Motor neuron (in vitro differentiated cells): ENCODE measurements at regions not wholly inside any gene's neighbourhood (a gene's known extent, or its start where the extent isn't known, plus 50 kb on each side); places are given as distances from the start of the nearest gene placed in this dataset.

Source experiments
- ATAC-seq, 8 experiments: fragments of 200-7000 bp; cut with Tn5 transposase; replicated peaks in 6 of 8; 2 replicates each; pipeline ENCODE4 v1.8.0; 2021; ENCODE audit warnings: mild to moderate bottlenecking in 8 of 8, moderate library complexity in 8 of 8
- H3K27ac ChIP-seq, 2 donors: fragments of 250-450 bp; sonication (Bioruptor Pico); 2 replicates each; pipeline ENCODE4 v1.9.0; 2021; ENCODE audit warnings: antibody characterized with exemption in 2 of 2, mild to moderate bottlenecking in 2 of 2, moderate library complexity in 1 of 2
- H3K4me1 ChIP-seq, 2 donors: fragments of 250-450 bp; sonication (Bioruptor Pico); replicated peaks in 1 of 2; 2 replicates each; pipeline ENCODE4 v1.6.1; 2021; ENCODE audit warnings: antibody characterized with exemption in 2 of 2, mild to moderate bottlenecking in 2 of 2, moderate library complexity in 1 of 2
- H3K4me3 ChIP-seq, 5 donors: fragments of 250-450 bp; sonication (Bioruptor Pico); 2 replicates each; pipeline ENCODE4 v1.9.0; 2021; ENCODE audit warnings: antibody characterized with exemption in 5 of 5, mild to moderate bottlenecking in 5 of 5, moderate library complexity in 4 of 5
- WGBS, 10 experiments: fragments of 450-650 bp; shearing (Covaris generic); methylation state at CpG; one replicate each; pipeline ENCODE4 v1.0.0; 2022; 5-methylcytosine and 5-hydroxymethylcytosine counted together
- in situ Hi-C, 9 experiments: fragments of 400-800 bp; cut with MboI; loops; one replicate each; pipeline ENCODE4 v1.15.0; 2021; ENCODE audit warnings: low sequenced_read_pairs in 9 of 9, low pct_unique_long_range_greater_than_20kb in 2 of 9; ENCODE audit not compliant: unreplicated experiment in 9 of 9

GRCh38 chr11:80586464-80586863, 1145.6 kb upstream of the TENM4 start:
- in situ Hi-C loops, result no loop called here
- H3K4me3 ChIP-seq, result no peak overlapping the region
- no peak overlapping the region for H3K27ac ChIP-seq
- WGBS, 10 experiments, result 0 to 100% (median 100%) methylated on average over 1 of the region's 1 CpG; no CpG with 5 or more reads in 3 of the 10 experiments
- no peaks in the 10 kb centered on the region for H3K4me1 ChIP-seq
- ATAC-seq, result no peak

GRCh38 chr11:80584661-80585060, 1143.8 kb upstream of the TENM4 start:
- in situ Hi-C loops, result no loop called here
- Histone ChIP-seq H3K27ac (no peak overlapping the region), H3K4me3 (no peak overlapping the region), H3K4me1 (no peaks in the 10 kb centered on the region)
- WGBS, 10 experiments, result 60 to 100% (median 87%) methylated on average over 1 to 3 of the region's 3 CpGs; no CpG with 5 or more reads in 4 of the 10 experiments
- no peak for ATAC-seq

- whole genome bisulfite sequencing, 10 experiments, result 10 to 100% (median 80%) methylated on average over 1 to 2 of the region's 2 CpGs; no CpG with 5 or more reads in 1 of the 10 experiments
- peak in 4 of 8 experiments; percentile 27 to 76 (median 52) for ATAC-seq
Measured at GRCh38 chr11:80569832-80570231, 1129.0 kb upstream of the TENM4 start.

GRCh38 chr11:80565231-80565630, 1124.4 kb upstream of the TENM4 start:
- Histone ChIP-seq H3K27ac (no peak overlapping the region), H3K4me3 (no peak overlapping the region), H3K4me1 (peaks cover 9 to 16% of the 10 kb centered on the region in 2 donors)
- ATAC-seq, result no peak
- in situ Hi-C loops, result no loop called here
- 9 to 86% (median 72%) methylated on average over 2 to 5 of the region's 5 CpGs for WGBS, 10 experiments

More at GRCh38 chr11:80569832-80570231, 1129.0 kb upstream of the TENM4 start:
- in situ Hi-C loops, result no loop called here
- H3K27ac ChIP-seq, result no peak overlapping the region
- H3K4me3 ChIP-seq, result no peak overlapping the region
- H3K4me1 ChIP-seq, result no peaks in the 10 kb centered on the region

- Histone ChIP-seq H3K4me1 (peaks cover 9 to 16% of the 10 kb centered on the region in 2 donors), H3K27ac (no peak overlapping the region), H3K4me3 (no peak overlapping the region)
- in situ Hi-C loops, result no loop called here
- peak in 5 of 8 experiments; percentile 24 to 78 (median 68) for ATAC-seq
- WGBS, 10 experiments, result 0 to 60% (median 11%) methylated on average over 1 to 4 of the region's 4 CpGs
Measured at GRCh38 chr11:80562523-80563125, 1121.8 kb upstream of the TENM4 start.

GRCh38 chr11:80559942-80560341, 1119.1 kb upstream of the TENM4 start:
- 36 to 90% (median 76%) methylated on average over 2 of the region's 2 CpGs; no CpG with 5 or more reads in 6 of the 10 experiments for WGBS, 10 experiments
- H3K27ac ChIP-seq, result no peak overlapping the region
- in situ Hi-C loops, result no loop called here
- peaks cover 9 to 16% of the 10 kb centered on the region in 2 donors for H3K4me1 ChIP-seq
- ATAC-seq, result no peak
- no peak overlapping the region for H3K4me3 ChIP-seq

GRCh38 chr11:80553565-80553964, 1112.7 kb upstream of the TENM4 start:
- 0 to 100% (median 49%) methylated on average over 1 to 2 of the region's 2 CpGs; no CpG with 5 or more reads in 2 of the 10 experiments for WGBS, 10 experiments
- Histone ChIP-seq H3K4me1 (peaks cover 0 to 15% of the 10 kb centered on the region in 2 donors), H3K4me3 (no peak overlapping the region), H3K27ac (no peak overlapping the region)
- in situ Hi-C loops, result no loop called here
- peak in 5 of 8 experiments; percentile 49 to 95 (median 80) for ATAC-seq

GRCh38 chr11:80542704-80543103, 1101.9 kb upstream of the TENM4 start:
- 36 to 100% (median 91%) methylated on average over 1 to 2 of the region's 2 CpGs; no CpG with 5 or more reads in 2 of the 10 experiments for WGBS, 10 experiments
- H3K27ac ChIP-seq, result no peak overlapping the region
- no peaks in the 10 kb centered on the region for H3K4me1 ChIP-seq
- ATAC-seq, result no peak
- in situ Hi-C loops, result no loop called here
- no peak overlapping the region for H3K4me3 ChIP-seq

- 20 to 100% (median 86%) methylated on average over 1 to 2 of the region's 2 CpGs; no CpG with 5 or more reads in 1 of the 10 experiments for WGBS, 10 experiments
- in situ Hi-C loops, result no loop called here
- H3K4me1 ChIP-seq, result no peaks in the 10 kb centered on the region
Measured at GRCh38 chr11:80538040-80538439, 1097.2 kb upstream of the TENM4 start.

GRCh38 chr11:80533463-80533862, 1092.6 kb upstream of the TENM4 start:
- WGBS, 10 experiments, result 0 to 100% (median 100%) methylated on average over 1 of the region's 1 CpG; no CpG with 5 or more reads in 5 of the 10 experiments
- H3K4me3 ChIP-seq, result no peak overlapping the region
- H3K27ac ChIP-seq, result no peak overlapping the region
- no peak for ATAC-seq
- no peaks in the 10 kb centered on the region for H3K4me1 ChIP-seq
- in situ Hi-C loops, result no loop called here

More at GRCh38 chr11:80538040-80538439, 1097.2 kb upstream of the TENM4 start:
- no peak for ATAC-seq
- Histone ChIP-seq H3K4me3 (no peak overlapping the region), H3K27ac (no peak overlapping the region)

GRCh38 chr11:80532633-80533232, 1091.9 kb upstream of the TENM4 start:
- no peak overlapping the region for H3K27ac ChIP-seq
- WGBS, 10 experiments, result 38 to 100% (median 90%) methylated on average over 1 to 6 of the region's 21 CpGs; no CpG with 5 or more reads in 4 of the 10 experiments
- H3K4me1 ChIP-seq, result no peaks in the 10 kb centered on the region
- in situ Hi-C loops, result no loop called here
- ATAC-seq, result no peak
- no peak overlapping the region for H3K4me3 ChIP-seq

GRCh38 chr11:80529726-80530125, 1088.9 kb upstream of the TENM4 start:
- no peak overlapping the region for H3K4me3 ChIP-seq
- ATAC-seq, result no peak
- in situ Hi-C loops, result no loop called here
- no peak overlapping the region for H3K27ac ChIP-seq
- no peaks in the 10 kb centered on the region for H3K4me1 ChIP-seq
- WGBS, 10 experiments, result 15 to 100% (median 79%) methylated on average over 1 to 4 of the region's 4 CpGs; no CpG with 5 or more reads in 1 of the 10 experiments

GRCh38 chr11:80525663-80526405, 1085.0 kb upstream of the TENM4 start:
- Histone ChIP-seq H3K27ac (no peak overlapping the region), H3K4me3 (no peak overlapping the region), H3K4me1 (peaks cover 8 to 11% of the 10 kb centered on the region in 2 donors)
- in situ Hi-C loops, result no loop called here
- peak in 3 of 8 experiments; percentile 87 to 90 (median 89) for ATAC-seq
- WGBS, 10 experiments, result 0 to 100% (median 72%) methylated on average over 1 to 4 of the region's 4 CpGs
